ENCODE measurements at regions not wholly inside any gene's neighbourhood (a gene's known extent, or its start where the extent isn't known, plus 50 kb on each side); places are given as distances from the start of the nearest gene placed in this dataset.

- TF ChIP-seq, protein P1, sequence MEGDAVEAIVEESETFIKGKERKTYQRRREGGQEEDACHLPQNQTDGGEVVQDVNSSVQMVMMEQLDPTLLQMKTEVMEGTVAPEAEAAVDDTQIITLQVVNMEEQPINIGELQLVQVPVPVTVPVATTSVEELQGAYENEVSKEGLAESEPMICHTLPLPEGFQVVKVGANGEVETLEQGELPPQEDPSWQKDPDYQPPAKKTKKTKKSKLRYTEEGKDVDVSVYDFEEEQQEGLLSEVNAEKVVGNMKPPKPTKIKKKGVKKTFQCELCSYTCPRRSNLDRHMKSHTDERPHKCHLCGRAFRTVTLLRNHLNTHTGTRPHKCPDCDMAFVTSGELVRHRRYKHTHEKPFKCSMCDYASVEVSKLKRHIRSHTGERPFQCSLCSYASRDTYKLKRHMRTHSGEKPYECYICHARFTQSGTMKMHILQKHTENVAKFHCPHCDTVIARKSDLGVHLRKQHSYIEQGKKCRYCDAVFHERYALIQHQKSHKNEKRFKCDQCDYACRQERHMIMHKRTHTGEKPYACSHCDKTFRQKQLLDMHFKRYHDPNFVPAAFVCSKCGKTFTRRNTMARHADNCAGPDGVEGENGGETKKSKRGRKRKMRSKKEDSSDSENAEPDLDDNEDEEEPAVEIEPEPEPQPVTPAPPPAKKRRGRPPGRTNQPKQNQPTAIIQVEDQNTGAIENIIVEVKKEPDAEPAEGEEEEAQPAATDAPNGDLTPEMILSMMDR (IDR thresholded peaks at IDR 0.05): no peak
- TF ChIP-seq EP300 (IDR thresholded peaks at IDR 0.05) (no peak), POLR2A (IDR thresholded peaks at IDR 0.05; ENCODE audit: low read depth) (no peak), POLR2AphosphoS5 (IDR thresholded peaks at IDR 0.05) (no peak)
- Histone ChIP-seq H3K36me3 (no peaks in the 10 kb centered on the region), H3K27me3 (no peaks in the 10 kb centered on the region), H3K27ac (replicated peaks in 1 of 4) (no peak overlapping the region), H3K4me3 (no peak overlapping the region), H3K4me1 (no peaks in the 10 kb centered on the region), H3K9me3 (no peaks in the 10 kb centered on the region)
- no peak for DNase-seq (ENCODE audit: extremely low spot score)
- WGBS: 76% methylated on average over 1 of the region's 1 CpG
- intact Hi-C loops (cut with DNase I): no loop called here
Measured at GRCh38 chr2:103103678-103104077, 341.8 kb downstream of the TMEM182 start.

GRCh38 chr2:103119352-103119751, 357.5 kb downstream of the TMEM182 start:
- TF ChIP-seq, protein P1 (IDR thresholded peaks at IDR 0.05): no peak
- TF ChIP-seq POLR2A (IDR thresholded peaks at IDR 0.05; ENCODE audit: low read depth) (no peak), POLR2AphosphoS5 (IDR thresholded peaks at IDR 0.05) (no peak), EP300 (IDR thresholded peaks at IDR 0.05) (no peak)
- H3K4me3 ChIP-seq: no peak overlapping the region
- DNase-seq (ENCODE audit: extremely low spot score): no peak
- H3K36me3 ChIP-seq: no peaks in the 10 kb centered on the region
- H3K27ac ChIP-seq (replicated peaks in 1 of 4): no peak overlapping the region
- no peaks in the 10 kb centered on the region for H3K4me1 ChIP-seq
- no peaks in the 10 kb centered on the region for H3K9me3 ChIP-seq
- intact Hi-C loops (cut with DNase I): no loop called here
- H3K27me3 ChIP-seq: no peaks in the 10 kb centered on the region

- H3K4me3 ChIP-seq: no peak overlapping the region
- intact Hi-C loops (cut with DNase I): no loop called here
- no peak for TF ChIP-seq POLR2A (IDR thresholded peaks at IDR 0.05; ENCODE audit: low read depth)
- TF ChIP-seq EP300 (IDR thresholded peaks at IDR 0.05): no peak
- TF ChIP-seq, protein P1 (IDR thresholded peaks at IDR 0.05): no peak
- TF ChIP-seq POLR2AphosphoS5 (IDR thresholded peaks at IDR 0.05): no peak
- DNase-seq (ENCODE audit: extremely low spot score): no peak
- H3K36me3 ChIP-seq: no peaks in the 10 kb centered on the region
- no peaks in the 10 kb centered on the region for H3K27me3 ChIP-seq
- no peaks in the 10 kb centered on the region for H3K9me3 ChIP-seq
- 88% methylated on average over 1 of the region's 1 CpG for whole genome bisulfite sequencing
- no peak overlapping the region for H3K27ac ChIP-seq (replicated peaks in 1 of 4)
- no peaks in the 10 kb centered on the region for H3K4me1 ChIP-seq
Measured at GRCh38 chr2:103121106-103121505, 359.3 kb downstream of the TMEM182 start.

GRCh38 chr2:103123516-103123915, 361.7 kb downstream of the TMEM182 start:
- Histone ChIP-seq H3K9me3 (no peaks in the 10 kb centered on the region), H3K27ac (replicated peaks in 1 of 4) (no peak overlapping the region), H3K4me1 (no peaks in the 10 kb centered on the region), H3K4me3 (no peak overlapping the region), H3K27me3 (no peaks in the 10 kb centered on the region), H3K36me3 (no peaks in the 10 kb centered on the region)
- intact Hi-C loops (cut with DNase I): no loop called here
- 74% methylated on average over 2 of the region's 2 CpGs for WGBS
- no peak for TF ChIP-seq POLR2AphosphoS5 (IDR thresholded peaks at IDR 0.05)
- TF ChIP-seq POLR2A (IDR thresholded peaks at IDR 0.05; ENCODE audit: low read depth): no peak
- DNase-seq (ENCODE audit: extremely low spot score): no peak

DNA sequence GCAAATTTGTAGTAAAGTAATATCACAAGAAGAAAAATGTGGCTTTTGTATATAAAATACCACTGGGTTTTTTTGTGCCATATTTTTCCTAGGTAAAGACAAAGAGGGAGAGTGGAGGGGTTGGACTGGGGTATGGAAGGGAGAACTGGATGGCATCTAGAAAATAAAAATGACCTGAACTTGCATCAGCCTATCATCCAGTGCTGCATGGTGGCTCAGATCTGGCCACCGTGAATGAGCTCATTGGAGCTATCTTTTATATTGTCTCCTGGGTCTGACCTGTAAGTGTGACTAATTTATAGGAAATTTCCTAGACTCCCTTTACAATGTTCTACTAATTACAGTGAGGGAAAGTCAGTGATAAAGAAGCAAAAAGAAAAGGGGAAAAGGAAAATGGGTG, 369.0 kb downstream of the TMEM182 start:
- no peak overlapping the region for H3K4me3 ChIP-seq
- no peaks in the 10 kb centered on the region for H3K27me3 ChIP-seq
- no peaks in the 10 kb centered on the region for H3K36me3 ChIP-seq
- H3K4me1 ChIP-seq: no peaks in the 10 kb centered on the region
- no peak for TF ChIP-seq EP300 (IDR thresholded peaks at IDR 0.05)
- no peak for TF ChIP-seq POLR2A (IDR thresholded peaks at IDR 0.05; ENCODE audit: low read depth)
- TF ChIP-seq, protein P1 (IDR thresholded peaks at IDR 0.05): no peak
- no peak for TF ChIP-seq POLR2AphosphoS5 (IDR thresholded peaks at IDR 0.05)
- intact Hi-C loops (cut with DNase I): no loop called here
- DNase-seq (ENCODE audit: extremely low spot score): no peak
- H3K9me3 ChIP-seq: no peaks in the 10 kb centered on the region
- H3K27ac ChIP-seq (replicated peaks in 1 of 4): no peak overlapping the region
- WGBS: 93% methylated on average over 1 of the region's 1 CpG
